DMS114 treated with DMSO at 0.1 percent for 48 hours (cell line): ENCODE measurements at regions not wholly inside any gene's neighbourhood (a gene's known extent, or its start where the extent isn't known, plus 50 kb on each side); places are given as distances from the start of the nearest gene placed in this dataset.
"Not testable (repeated sequence)": the region's sequence is repeated elsewhere in the genome, so short reads cannot be mapped to it uniquely, and the experiment has no call there.

Source experiments
- DNase-seq: peaks from one replicate; lab custom pipeline; 2025; ENCODE audit not compliant: unreplicated experiment; lab: John Stamatoyannopoulos, UW

GRCh38 chr6:180091-180694 lies 112.1 kb upstream of the DUSP22 start:
- not testable (repeated sequence) for DNase-seq

GRCh38 chr6:181049-181654 lies 111.1 kb upstream of the DUSP22 start:
- DNase-seq: no peak

DNA sequence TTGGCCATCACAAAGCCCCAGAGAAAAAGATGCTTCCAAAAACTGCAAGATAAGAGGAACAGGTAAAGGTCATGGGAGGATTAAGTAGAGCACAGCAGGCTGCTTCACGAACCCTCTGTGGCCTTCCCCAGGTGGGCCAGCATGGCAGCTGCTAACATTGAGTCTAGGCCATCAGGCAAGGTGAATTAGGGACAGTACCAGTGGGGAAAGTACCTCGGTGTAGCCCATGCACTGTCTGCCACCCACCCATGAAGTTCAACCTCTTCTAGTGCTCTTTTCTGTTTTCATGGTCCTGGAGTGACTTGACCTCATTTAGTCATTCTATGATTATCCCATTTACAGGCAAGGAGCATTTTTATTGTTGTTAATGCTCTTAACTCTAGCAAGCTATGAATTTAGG lies 108.6 kb upstream of the DUSP22 start:
- no peak for DNase-seq

DNA sequence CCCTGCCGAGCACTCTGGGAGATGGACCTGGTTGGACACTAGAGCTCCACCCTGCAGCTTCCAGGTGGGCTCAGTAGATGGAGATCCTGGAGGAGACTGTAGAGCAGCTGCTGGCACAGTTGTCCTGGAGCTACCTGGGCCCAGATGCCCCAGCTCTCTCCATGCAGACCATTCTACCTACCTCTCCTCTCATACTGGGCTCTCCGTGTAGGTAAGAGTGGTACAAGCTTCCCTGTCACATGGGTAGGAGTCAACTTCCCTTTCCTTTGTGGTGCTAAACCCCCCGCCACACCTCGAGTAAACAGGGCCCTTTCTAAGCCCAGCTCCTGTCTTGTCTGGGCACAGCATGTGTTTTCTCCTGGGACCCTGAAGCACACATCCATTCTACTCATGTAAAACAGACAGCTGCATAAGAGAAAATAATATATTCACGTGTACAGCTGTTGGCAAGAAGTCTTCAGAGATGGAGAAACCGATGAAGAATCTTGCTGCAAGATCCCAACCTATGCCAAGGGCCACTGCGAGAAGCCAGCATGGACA lies 108.1 kb upstream of the DUSP22 start:
- DNase-seq: no peak

- no peak for DNase-seq
Observed at GRCh38 chr6:186340-186965, 105.8 kb upstream of the DUSP22 start.

DNA sequence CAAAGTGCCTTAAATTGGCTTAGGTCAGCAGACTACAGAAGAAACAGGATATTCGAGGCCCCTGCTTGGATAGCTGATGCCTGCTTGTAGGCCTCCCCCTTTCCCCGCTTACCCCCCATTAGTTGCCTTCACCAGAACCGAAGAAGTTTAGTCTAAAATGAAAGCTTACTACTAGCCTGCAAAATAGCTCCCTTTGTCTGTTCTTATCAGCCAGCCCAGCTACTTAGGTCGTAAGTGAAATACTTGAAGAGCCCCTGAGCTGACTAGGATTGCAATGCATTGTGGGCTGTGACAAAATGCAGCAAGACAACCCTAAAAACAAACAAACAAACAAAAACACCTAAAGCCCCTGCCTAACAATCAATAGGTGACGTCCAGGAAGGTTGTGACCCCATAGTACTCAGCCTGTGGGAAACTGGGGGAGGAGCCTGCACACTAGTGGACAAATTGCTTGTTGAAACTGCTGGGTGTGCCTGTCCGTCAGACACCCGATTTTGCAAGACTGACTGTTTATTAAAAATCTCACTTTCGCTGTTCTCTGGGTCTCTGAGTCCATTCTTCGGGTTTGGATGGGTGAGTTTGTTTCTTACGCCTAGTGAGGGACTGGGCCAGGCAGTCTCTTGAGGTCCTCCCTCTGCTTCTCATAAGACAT lies 105.0 kb upstream of the DUSP22 start:
- DNase-seq: no peak

- peak; percentile 76 for DNase-seq
Observed at GRCh38 chr6:188821-189655, 103.2 kb upstream of the DUSP22 start.

- DNase-seq: no peak
Observed at GRCh38 chr6:189676-190075, 102.6 kb upstream of the DUSP22 start.

DNA sequence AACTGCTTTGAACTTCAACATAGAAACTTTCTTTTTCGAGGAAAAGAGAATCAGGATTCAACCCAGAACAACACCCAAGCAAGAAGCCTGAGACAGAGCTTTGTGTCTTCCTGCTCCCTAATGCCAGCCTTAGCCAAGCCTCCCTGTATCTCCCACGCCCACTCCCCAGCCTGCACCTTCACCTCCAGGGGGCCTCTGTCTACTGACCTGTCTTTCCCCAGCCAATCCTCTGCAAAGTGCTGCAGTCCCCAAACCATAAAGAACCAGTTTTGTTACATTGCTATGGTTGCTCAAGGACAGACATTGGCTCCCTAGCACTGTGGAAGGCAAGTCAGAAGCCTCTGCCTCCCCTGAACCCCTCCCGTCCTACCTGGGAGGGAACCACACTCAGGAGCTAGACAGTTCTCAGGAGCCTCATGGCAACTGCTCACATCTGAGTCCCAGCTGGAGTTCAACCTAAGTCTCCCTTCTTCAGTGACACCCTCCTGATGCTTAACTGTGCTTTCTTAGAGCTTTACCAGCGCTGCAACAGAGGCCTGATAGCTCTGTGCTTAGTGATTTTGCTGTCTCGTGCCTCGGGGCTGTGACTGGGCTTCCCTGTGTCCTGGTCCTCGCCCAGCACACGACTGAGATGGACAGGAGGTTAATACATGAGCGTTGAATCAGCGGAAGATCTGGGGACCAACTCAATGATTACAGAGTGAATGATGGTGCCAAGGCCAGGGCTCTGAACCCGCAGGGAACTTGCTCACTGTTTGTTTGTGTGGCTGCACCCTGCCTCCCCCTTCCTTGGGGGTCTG lies 101.5 kb upstream of the DUSP22 start:
- DNase-seq: no peak

- no peak for DNase-seq
Observed at GRCh38 chr6:191487-192312, 100.6 kb upstream of the DUSP22 start.

DNA sequence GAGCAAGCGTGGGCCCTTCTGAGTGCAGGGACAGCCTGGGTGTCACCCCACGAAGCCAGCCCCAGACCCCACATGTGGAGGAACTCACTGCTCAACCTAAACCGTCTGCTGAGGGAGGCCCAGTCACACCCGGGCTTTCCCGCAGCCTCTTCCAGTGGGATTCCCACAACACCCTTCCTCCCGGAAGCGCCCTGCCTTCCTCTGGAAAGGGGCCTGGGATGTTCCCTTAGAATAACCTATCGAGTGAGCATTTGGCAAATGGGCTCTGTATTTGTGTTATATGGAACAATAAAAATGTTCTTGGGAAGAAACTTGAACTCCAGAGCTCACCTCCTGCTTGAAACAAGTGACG lies 100.0 kb upstream of the DUSP22 start:
- no peak for DNase-seq

- no peak for DNase-seq
Observed at GRCh38 chr6:193180-193579, 99.1 kb upstream of the DUSP22 start.

GRCh38 chr6:193773-194310 lies 98.4 kb upstream of the DUSP22 start:
- no peak for DNase-seq

GRCh38 chr6:195861-196360 lies 96.4 kb upstream of the DUSP22 start:
- no peak for DNase-seq

- DNase-seq: no peak
Observed at GRCh38 chr6:196543-196942, 95.7 kb upstream of the DUSP22 start.

DNA sequence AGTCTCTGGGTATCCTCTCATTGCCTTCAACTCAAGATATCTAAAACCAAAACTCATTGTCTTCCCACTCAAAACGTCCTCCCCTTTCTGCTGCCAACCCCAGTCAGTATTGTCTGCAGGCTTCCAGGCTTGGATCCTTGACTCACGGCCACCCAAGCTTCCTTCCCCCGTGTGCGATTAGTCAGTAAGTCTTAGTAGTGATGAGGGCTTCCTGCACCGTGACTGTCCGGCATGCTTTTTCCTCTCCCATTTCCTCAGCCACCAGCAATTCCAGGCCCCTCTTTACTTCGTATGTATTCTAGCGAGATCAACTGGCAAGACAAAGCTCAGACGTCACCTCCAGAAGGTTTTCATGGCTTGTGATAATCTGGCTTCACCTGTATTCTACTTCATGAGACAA lies 88.6 kb upstream of the DUSP22 start:
- no peak for DNase-seq

DNA sequence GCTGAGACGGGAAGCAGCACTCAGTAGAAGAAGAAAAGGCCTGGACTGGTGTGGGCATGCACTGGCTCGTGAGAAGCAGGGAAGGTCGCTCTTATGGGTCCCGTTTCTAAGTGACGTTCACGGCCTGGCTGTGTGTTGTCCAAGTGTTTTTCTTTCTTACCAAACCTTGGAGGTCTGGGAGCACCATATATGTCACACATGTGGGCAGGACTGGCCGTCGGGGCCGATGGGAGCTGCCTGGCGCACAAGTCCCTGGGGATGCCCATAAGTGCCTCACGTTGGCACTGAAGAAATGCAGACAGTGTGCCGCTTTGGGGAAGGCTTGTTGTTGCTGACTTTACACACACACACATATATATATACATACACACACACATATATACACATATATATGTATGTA lies 86.0 kb upstream of the DUSP22 start:
- no peak for DNase-seq

- DNase-seq: no peak
Observed at GRCh38 chr6:208364-208763, 83.9 kb upstream of the DUSP22 start.

- no peak for DNase-seq
Observed at GRCh38 chr6:208938-209337, 83.3 kb upstream of the DUSP22 start.
